Transverse colon (tissue), 4 donors: ENCODE measurements at regions not wholly inside any gene's neighbourhood (a gene's known extent, or its start where the extent isn't known, plus 50 kb on each side); places are given as distances from the start of the nearest gene placed in this dataset.

Experiments
- POLR2AphosphoS5 ChIP-seq, 3 donors: sonication (generic); formaldehyde crosslinking; IDR thresholded peaks; one replicate each; pipeline ENCODE4 v1.6.1; 2016; ENCODE audit warnings: antibody characterized with exemption in 3 of 3
- TF ChIP-seq, protein P1 (sequence below), 5 experiments: fragments of 200-600 bp in 3 of 5; fragments of 450-650 bp in 2 of 5; sonication (generic) in 3 of 5; IDR thresholded peaks; 1 replicate in 2 of 5; 2 replicates in 3 of 5; pipeline ENCODE4 v1.5.1; 2016 to 2017; ENCODE audit warnings: antibody characterized with exemption in 5 of 5, inconsistent platforms in 3 of 5, mild to moderate bottlenecking in 2 of 5, moderate library complexity in 1 of 5

DNA sequence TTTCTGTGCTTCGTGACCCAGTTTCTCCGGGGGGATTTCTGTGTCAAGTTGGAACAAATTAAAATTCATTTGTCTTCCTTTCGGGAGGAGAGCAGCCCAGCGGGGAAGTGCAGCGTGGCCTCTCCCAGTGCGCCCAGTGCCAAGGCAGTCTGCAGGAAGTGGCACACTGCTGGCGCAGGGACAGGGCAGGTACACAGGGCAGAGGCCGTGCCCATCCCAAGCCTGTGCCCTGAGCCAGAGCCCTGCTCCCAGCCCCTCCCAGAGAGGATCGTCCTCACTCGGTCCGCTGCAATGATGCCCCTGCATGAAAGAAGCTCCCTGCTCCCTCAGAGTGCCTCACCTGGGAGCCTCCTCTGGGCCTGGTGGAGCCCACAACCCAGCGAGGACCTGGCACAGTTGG is 82.4 kb upstream of the PPP1R26 start:
- TF ChIP-seq, protein P1, sequence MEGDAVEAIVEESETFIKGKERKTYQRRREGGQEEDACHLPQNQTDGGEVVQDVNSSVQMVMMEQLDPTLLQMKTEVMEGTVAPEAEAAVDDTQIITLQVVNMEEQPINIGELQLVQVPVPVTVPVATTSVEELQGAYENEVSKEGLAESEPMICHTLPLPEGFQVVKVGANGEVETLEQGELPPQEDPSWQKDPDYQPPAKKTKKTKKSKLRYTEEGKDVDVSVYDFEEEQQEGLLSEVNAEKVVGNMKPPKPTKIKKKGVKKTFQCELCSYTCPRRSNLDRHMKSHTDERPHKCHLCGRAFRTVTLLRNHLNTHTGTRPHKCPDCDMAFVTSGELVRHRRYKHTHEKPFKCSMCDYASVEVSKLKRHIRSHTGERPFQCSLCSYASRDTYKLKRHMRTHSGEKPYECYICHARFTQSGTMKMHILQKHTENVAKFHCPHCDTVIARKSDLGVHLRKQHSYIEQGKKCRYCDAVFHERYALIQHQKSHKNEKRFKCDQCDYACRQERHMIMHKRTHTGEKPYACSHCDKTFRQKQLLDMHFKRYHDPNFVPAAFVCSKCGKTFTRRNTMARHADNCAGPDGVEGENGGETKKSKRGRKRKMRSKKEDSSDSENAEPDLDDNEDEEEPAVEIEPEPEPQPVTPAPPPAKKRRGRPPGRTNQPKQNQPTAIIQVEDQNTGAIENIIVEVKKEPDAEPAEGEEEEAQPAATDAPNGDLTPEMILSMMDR (IDR thresholded peaks at IDR 0.05): no peak
- no peak for TF ChIP-seq POLR2AphosphoS5 (IDR thresholded peaks at IDR 0.05)
